ENCODE measurements at regions not wholly inside any gene's neighbourhood (a gene's known extent, or its start where the extent isn't known, plus 50 kb on each side); places are given as distances from the start of the nearest gene placed in this dataset.

GRCh38 chr6:22980446-22980845 is 411.1 kb downstream of the HDGFL1 start:
- Histone ChIP-seq H3K36me3 (ENCODE audit: control insufficient read depth in 2 of 2, insufficient read depth in 2 of 2, low read length in 1 of 2) (no peaks in the 10 kb centered on the region), H3K27ac (ENCODE audit: low read depth in 1 of 2, low read length in 1 of 2) (no peak overlapping the region), H3K27me3 (ENCODE audit: control insufficient read depth in 2 of 2, insufficient read depth in 1 of 2, low read length in 1 of 2) (no peaks in the 10 kb centered on the region), H3K4me3 (ENCODE audit: low read length in 2 of 2) (no peak overlapping the region), H3K9me3 (ENCODE audit: control insufficient read depth in 2 of 2, insufficient read depth in 1 of 2, low read length in 1 of 2) (peaks cover 0 to 4% of the 10 kb centered on the region in 2 donors), H3K4me1 (ENCODE audit: control insufficient read depth in 2 of 2, insufficient read depth in 2 of 2, low read length in 2 of 2) (no peaks in the 10 kb centered on the region)
- WGBS: 100% methylated on average over 2 of the region's 2 CpGs
- no peak for DNase-seq (ENCODE audit: low read depth in 6 of 9, low spot score in 9 of 9)

GRCh38 chr6:23002044-23002619 is 432.8 kb downstream of the HDGFL1 start:
- no peak for DNase-seq (ENCODE audit: low read depth in 6 of 9, low spot score in 9 of 9)
- Histone ChIP-seq H3K27ac (ENCODE audit: low read depth in 1 of 2, low read length in 1 of 2) (no peak overlapping the region), H3K36me3 (ENCODE audit: control insufficient read depth in 2 of 2, insufficient read depth in 2 of 2, low read length in 1 of 2) (no peaks in the 10 kb centered on the region), H3K4me3 (ENCODE audit: low read length in 2 of 2) (no peak overlapping the region), H3K27me3 (ENCODE audit: control insufficient read depth in 2 of 2, insufficient read depth in 1 of 2, low read length in 1 of 2) (no peaks in the 10 kb centered on the region), H3K9me3 (ENCODE audit: control insufficient read depth in 2 of 2, insufficient read depth in 1 of 2, low read length in 1 of 2) (no peaks in the 10 kb centered on the region), H3K4me1 (ENCODE audit: control insufficient read depth in 2 of 2, insufficient read depth in 2 of 2, low read length in 2 of 2) (no peaks in the 10 kb centered on the region)
- WGBS: 94% methylated on average over 1 of the region's 1 CpG

GRCh38 chr6:23003671-23004467 is 434.5 kb downstream of the HDGFL1 start:
- no peak overlapping the region for H3K27ac ChIP-seq (ENCODE audit: low read depth in 1 of 2, low read length in 1 of 2)
- H3K4me3 ChIP-seq (ENCODE audit: low read length in 2 of 2): no peak overlapping the region
- no peak for DNase-seq (ENCODE audit: low read depth in 6 of 9, low spot score in 9 of 9)

GRCh38 chr6:23006656-23007055 is 437.3 kb downstream of the HDGFL1 start:
- H3K27ac ChIP-seq (ENCODE audit: low read depth in 1 of 2, low read length in 1 of 2): no peak overlapping the region
- no peaks in the 10 kb centered on the region for H3K27me3 ChIP-seq (ENCODE audit: control insufficient read depth in 2 of 2, insufficient read depth in 1 of 2, low read length in 1 of 2)
- WGBS: 0% methylated on average over 1 of the region's 1 CpG
- no peaks in the 10 kb centered on the region for H3K4me1 ChIP-seq (ENCODE audit: control insufficient read depth in 2 of 2, insufficient read depth in 2 of 2, low read length in 2 of 2)
- H3K36me3 ChIP-seq (ENCODE audit: control insufficient read depth in 2 of 2, insufficient read depth in 2 of 2, low read length in 1 of 2): no peaks in the 10 kb centered on the region
- no peaks in the 10 kb centered on the region for H3K9me3 ChIP-seq (ENCODE audit: control insufficient read depth in 2 of 2, insufficient read depth in 1 of 2, low read length in 1 of 2)
- no peak overlapping the region for H3K4me3 ChIP-seq (ENCODE audit: low read length in 2 of 2)
- no peak for DNase-seq (ENCODE audit: low read depth in 6 of 9, low spot score in 9 of 9)

More at GRCh38 chr6:23003671-23004467, 434.5 kb downstream of the HDGFL1 start:
- Histone ChIP-seq H3K27me3 (ENCODE audit: control insufficient read depth in 2 of 2, insufficient read depth in 1 of 2, low read length in 1 of 2) (no peaks in the 10 kb centered on the region), H3K4me1 (ENCODE audit: control insufficient read depth in 2 of 2, insufficient read depth in 2 of 2, low read length in 2 of 2) (no peaks in the 10 kb centered on the region), H3K9me3 (ENCODE audit: control insufficient read depth in 2 of 2, insufficient read depth in 1 of 2, low read length in 1 of 2) (no peaks in the 10 kb centered on the region), H3K36me3 (ENCODE audit: control insufficient read depth in 2 of 2, insufficient read depth in 2 of 2, low read length in 1 of 2) (no peaks in the 10 kb centered on the region)
- 96% methylated on average over 14 of the region's 14 CpGs for WGBS

GRCh38 chr6:23011615-23012014 is 442.2 kb downstream of the HDGFL1 start:
- no peaks in the 10 kb centered on the region for H3K9me3 ChIP-seq (ENCODE audit: control insufficient read depth in 2 of 2, insufficient read depth in 1 of 2, low read length in 1 of 2)
- no peak overlapping the region for H3K27ac ChIP-seq (ENCODE audit: low read depth in 1 of 2, low read length in 1 of 2)
- H3K4me1 ChIP-seq (ENCODE audit: control insufficient read depth in 2 of 2, insufficient read depth in 2 of 2, low read length in 2 of 2): no peaks in the 10 kb centered on the region
- H3K36me3 ChIP-seq (ENCODE audit: control insufficient read depth in 2 of 2, insufficient read depth in 2 of 2, low read length in 1 of 2): no peaks in the 10 kb centered on the region
- no peak for DNase-seq (ENCODE audit: low read depth in 6 of 9, low spot score in 9 of 9)
- no peaks in the 10 kb centered on the region for H3K27me3 ChIP-seq (ENCODE audit: control insufficient read depth in 2 of 2, insufficient read depth in 1 of 2, low read length in 1 of 2)
- H3K4me3 ChIP-seq (ENCODE audit: low read length in 2 of 2): no peak overlapping the region

- no peaks in the 10 kb centered on the region for H3K9me3 ChIP-seq (ENCODE audit: control insufficient read depth in 2 of 2, insufficient read depth in 1 of 2, low read length in 1 of 2)
- no peaks in the 10 kb centered on the region for H3K36me3 ChIP-seq (ENCODE audit: control insufficient read depth in 2 of 2, insufficient read depth in 2 of 2, low read length in 1 of 2)
- 95% methylated on average over 6 of the region's 6 CpGs for WGBS
- H3K4me1 ChIP-seq (ENCODE audit: control insufficient read depth in 2 of 2, insufficient read depth in 2 of 2, low read length in 2 of 2): no peaks in the 10 kb centered on the region
- H3K27me3 ChIP-seq (ENCODE audit: control insufficient read depth in 2 of 2, insufficient read depth in 1 of 2, low read length in 1 of 2): no peaks in the 10 kb centered on the region
- no peak for DNase-seq (ENCODE audit: low read depth in 6 of 9, low spot score in 9 of 9)
- no peak overlapping the region for H3K27ac ChIP-seq (ENCODE audit: low read depth in 1 of 2, low read length in 1 of 2)
- no peak overlapping the region for H3K4me3 ChIP-seq (ENCODE audit: low read length in 2 of 2)
These were observed 444.4 kb downstream of the HDGFL1 start for GRCh38 chr6:23013776-23014175.

GRCh38 chr6:23016696-23017095 is 447.3 kb downstream of the HDGFL1 start:
- Histone ChIP-seq H3K27me3 (ENCODE audit: control insufficient read depth in 2 of 2, insufficient read depth in 1 of 2, low read length in 1 of 2) (no peaks in the 10 kb centered on the region), H3K36me3 (ENCODE audit: control insufficient read depth in 2 of 2, insufficient read depth in 2 of 2, low read length in 1 of 2) (no peaks in the 10 kb centered on the region), H3K4me3 (ENCODE audit: low read length in 2 of 2) (no peak overlapping the region), H3K4me1 (ENCODE audit: control insufficient read depth in 2 of 2, insufficient read depth in 2 of 2, low read length in 2 of 2) (no peaks in the 10 kb centered on the region), H3K9me3 (ENCODE audit: control insufficient read depth in 2 of 2, insufficient read depth in 1 of 2, low read length in 1 of 2) (no peaks in the 10 kb centered on the region), H3K27ac (ENCODE audit: low read depth in 1 of 2, low read length in 1 of 2) (no peak overlapping the region)
- 51% methylated on average over 2 of the region's 2 CpGs for WGBS
- DNase-seq (ENCODE audit: low read depth in 6 of 9, low spot score in 9 of 9): no peak

GRCh38 chr6:23021487-23021886 is 452.1 kb downstream of the HDGFL1 start:
- no peak for DNase-seq (ENCODE audit: low read depth in 6 of 9, low spot score in 9 of 9)

GRCh38 chr6:23027281-23027680 is 457.9 kb downstream of the HDGFL1 start:
- no peaks in the 10 kb centered on the region for H3K9me3 ChIP-seq (ENCODE audit: control insufficient read depth in 2 of 2, insufficient read depth in 1 of 2, low read length in 1 of 2)
- DNase-seq (ENCODE audit: low read depth in 6 of 9, low spot score in 9 of 9): no peak
- no peak overlapping the region for H3K4me3 ChIP-seq (ENCODE audit: low read length in 2 of 2)
- no peaks in the 10 kb centered on the region for H3K27me3 ChIP-seq (ENCODE audit: control insufficient read depth in 2 of 2, insufficient read depth in 1 of 2, low read length in 1 of 2)
- 95% methylated on average over 5 of the region's 5 CpGs for WGBS
- no peaks in the 10 kb centered on the region for H3K4me1 ChIP-seq (ENCODE audit: control insufficient read depth in 2 of 2, insufficient read depth in 2 of 2, low read length in 2 of 2)
- H3K27ac ChIP-seq (ENCODE audit: low read depth in 1 of 2, low read length in 1 of 2): no peak overlapping the region
- no peaks in the 10 kb centered on the region for H3K36me3 ChIP-seq (ENCODE audit: control insufficient read depth in 2 of 2, insufficient read depth in 2 of 2, low read length in 1 of 2)

More at GRCh38 chr6:23021487-23021886, 452.1 kb downstream of the HDGFL1 start:
- H3K27me3 ChIP-seq (ENCODE audit: control insufficient read depth in 2 of 2, insufficient read depth in 1 of 2, low read length in 1 of 2): no peaks in the 10 kb centered on the region
- H3K4me3 ChIP-seq (ENCODE audit: low read length in 2 of 2): no peak overlapping the region
- H3K27ac ChIP-seq (ENCODE audit: low read depth in 1 of 2, low read length in 1 of 2): no peak overlapping the region
- no peaks in the 10 kb centered on the region for H3K36me3 ChIP-seq (ENCODE audit: control insufficient read depth in 2 of 2, insufficient read depth in 2 of 2, low read length in 1 of 2)
- H3K4me1 ChIP-seq (ENCODE audit: control insufficient read depth in 2 of 2, insufficient read depth in 2 of 2, low read length in 2 of 2): no peaks in the 10 kb centered on the region
- H3K9me3 ChIP-seq (ENCODE audit: control insufficient read depth in 2 of 2, insufficient read depth in 1 of 2, low read length in 1 of 2): no peaks in the 10 kb centered on the region
